WI38 (cell line): ENCODE measurements at regions not wholly inside any gene's neighbourhood (a gene's known extent, or its start where the extent isn't known, plus 50 kb on each side); places are given as distances from the start of the nearest gene placed in this dataset.

Experiments
- H3K4me3 ChIP-seq: 2 replicates; pipeline ENCODE4 v1.5.1; 2011; ENCODE audit warnings: low read depth, mild to moderate bottlenecking, control low read depth, low read length
- TF ChIP-seq, protein P1 (sequence below): IDR thresholded peaks from 2 replicates; pipeline ENCODE4 v1.5.1; 2012; ENCODE audit warnings: low read depth, mild to moderate bottlenecking, control low read depth, low read length

DNA sequence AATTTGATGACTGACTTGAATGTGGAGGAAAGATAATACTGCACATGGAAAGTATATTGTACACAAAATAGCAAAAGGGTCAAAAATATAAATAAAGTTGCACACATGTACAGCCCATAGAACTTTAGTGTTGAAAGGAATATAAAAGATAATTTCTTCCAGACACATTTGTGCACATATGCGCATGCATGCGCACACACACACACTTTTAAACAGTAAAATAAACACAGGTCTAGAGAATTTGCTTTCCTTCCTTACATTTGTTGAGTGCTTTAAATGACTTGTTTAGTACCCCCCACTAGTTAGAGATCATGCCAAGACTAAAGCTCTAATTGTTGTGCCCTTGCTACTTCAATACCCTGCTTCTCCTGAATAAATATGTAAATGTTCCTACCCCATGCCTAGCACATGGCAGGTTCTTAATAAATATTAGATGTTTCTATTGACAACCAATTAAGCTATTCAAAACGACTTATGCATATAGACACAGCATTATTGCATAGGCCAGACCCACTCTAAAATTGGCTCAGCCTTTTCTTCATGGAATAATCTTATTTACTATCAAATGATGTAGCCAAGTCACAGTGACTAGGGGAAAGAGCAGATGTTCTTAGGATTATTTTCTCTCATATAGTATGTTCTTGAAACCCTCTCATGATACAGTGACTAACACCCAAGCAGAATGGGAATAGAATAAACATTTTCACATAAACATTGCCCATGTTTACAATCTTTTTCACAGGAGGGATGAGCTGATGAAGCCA is 165.5 kb upstream of the ACVR2A start:
- H3K4me3 ChIP-seq, result no peak overlapping the region
- TF ChIP-seq, protein P1, sequence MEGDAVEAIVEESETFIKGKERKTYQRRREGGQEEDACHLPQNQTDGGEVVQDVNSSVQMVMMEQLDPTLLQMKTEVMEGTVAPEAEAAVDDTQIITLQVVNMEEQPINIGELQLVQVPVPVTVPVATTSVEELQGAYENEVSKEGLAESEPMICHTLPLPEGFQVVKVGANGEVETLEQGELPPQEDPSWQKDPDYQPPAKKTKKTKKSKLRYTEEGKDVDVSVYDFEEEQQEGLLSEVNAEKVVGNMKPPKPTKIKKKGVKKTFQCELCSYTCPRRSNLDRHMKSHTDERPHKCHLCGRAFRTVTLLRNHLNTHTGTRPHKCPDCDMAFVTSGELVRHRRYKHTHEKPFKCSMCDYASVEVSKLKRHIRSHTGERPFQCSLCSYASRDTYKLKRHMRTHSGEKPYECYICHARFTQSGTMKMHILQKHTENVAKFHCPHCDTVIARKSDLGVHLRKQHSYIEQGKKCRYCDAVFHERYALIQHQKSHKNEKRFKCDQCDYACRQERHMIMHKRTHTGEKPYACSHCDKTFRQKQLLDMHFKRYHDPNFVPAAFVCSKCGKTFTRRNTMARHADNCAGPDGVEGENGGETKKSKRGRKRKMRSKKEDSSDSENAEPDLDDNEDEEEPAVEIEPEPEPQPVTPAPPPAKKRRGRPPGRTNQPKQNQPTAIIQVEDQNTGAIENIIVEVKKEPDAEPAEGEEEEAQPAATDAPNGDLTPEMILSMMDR, result no peak

DNA sequence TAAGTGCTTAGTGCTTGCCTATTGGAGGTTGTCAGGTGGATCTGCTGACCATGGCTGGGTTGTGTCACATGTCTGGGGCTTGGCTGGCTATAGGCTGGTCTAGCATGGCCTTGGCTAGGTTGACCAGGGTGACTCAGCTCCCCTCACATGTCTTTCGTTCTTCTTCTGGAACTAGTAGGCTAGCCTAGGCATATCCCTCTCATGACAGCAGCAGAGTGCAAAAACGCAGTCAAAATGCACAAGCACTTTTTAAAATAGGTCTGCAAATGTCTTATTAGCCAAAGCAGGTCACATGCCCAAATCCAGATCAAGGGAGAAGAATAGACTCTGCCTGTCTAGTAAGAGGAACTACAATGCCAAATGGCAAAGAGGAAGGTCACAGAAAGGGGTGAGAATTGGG is 179.7 kb upstream of the ACVR2A start:
- H3K4me3 ChIP-seq, result no peak overlapping the region
- TF ChIP-seq, protein P1, result no peak

DNA sequence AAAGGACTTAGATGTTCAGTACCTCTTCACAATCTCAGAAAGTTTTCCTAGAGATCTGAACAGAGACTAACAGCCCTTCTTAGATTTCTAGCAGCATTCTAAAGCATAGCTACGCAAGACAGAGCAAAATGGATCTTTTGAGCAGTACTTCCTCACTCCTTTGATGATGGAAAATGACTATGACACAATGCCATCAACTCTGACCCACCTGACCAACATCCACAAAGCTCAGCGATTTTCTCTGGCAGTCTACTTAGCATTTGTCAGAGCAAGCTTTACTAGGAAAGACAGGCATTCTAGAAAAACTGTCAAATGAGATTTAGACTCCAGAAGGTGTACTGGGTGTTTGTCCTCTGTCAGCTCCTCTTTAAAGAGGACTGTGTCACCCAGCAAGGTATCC is 180.9 kb upstream of the ACVR2A start:
- TF ChIP-seq, protein P1, result no peak

GRCh38 chr2:147663153-147663961 is 181.5 kb upstream of the ACVR2A start:
- TF ChIP-seq, protein P1, result no peak
- H3K4me3 ChIP-seq, result no peak overlapping the region

More for the DNA sequence above, 180.9 kb upstream of the ACVR2A start:
- H3K4me3 ChIP-seq, result no peak overlapping the region

GRCh38 chr2:147662221-147662620 is 182.6 kb upstream of the ACVR2A start:
- TF ChIP-seq, protein P1, result no peak
- no peak overlapping the region for H3K4me3 ChIP-seq

DNA sequence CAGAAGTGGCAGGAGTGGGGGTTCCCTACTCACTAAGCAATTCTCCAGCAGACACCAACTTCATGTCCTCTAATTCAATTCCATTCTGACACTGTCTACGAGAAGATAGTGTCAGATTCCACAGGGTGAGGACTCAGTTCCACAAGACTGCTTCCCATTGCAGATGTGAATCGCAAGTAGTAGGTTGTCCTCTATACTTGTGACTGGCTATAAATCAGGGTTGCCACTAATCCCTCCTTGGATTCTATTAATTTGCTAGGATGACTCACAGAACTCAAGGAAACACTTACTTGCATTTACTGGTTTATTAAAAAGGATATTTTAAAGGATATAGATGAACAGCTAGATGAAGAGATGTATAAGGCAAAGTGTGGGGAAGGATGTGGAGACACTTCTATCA is 184.1 kb upstream of the ACVR2A start:
- H3K4me3 ChIP-seq, result no peak overlapping the region
- TF ChIP-seq, protein P1, result no peak

- TF ChIP-seq, protein P1, result no peak
- no peak overlapping the region for H3K4me3 ChIP-seq
These were observed 185.8 kb upstream of the ACVR2A start for GRCh38 chr2:147659051-147659450.
